ENCODE measurements at regions not wholly inside any gene's neighbourhood (a gene's known extent, or its start where the extent isn't known, plus 50 kb on each side); places are given as distances from the start of the nearest gene placed in this dataset.

GRCh38 chr1:2945821-2946231 lies 75.4 kb upstream of the ACTRT2 start:
- H3K4me3 ChIP-seq, result no peak overlapping the region
- no peak for DNase-seq (ENCODE audit: low spot score)
- no peak for TF ChIP-seq CTCF (IDR thresholded peaks at IDR 0.05)
- H3K27ac ChIP-seq, result no peak overlapping the region

GRCh38 chr1:2946291-2946690 lies 75.0 kb upstream of the ACTRT2 start:
- Histone ChIP-seq H3K27ac (no peak overlapping the region), H3K4me3 (no peak overlapping the region)
- no peak for DNase-seq (ENCODE audit: low spot score)
- TF ChIP-seq CTCF (IDR thresholded peaks at IDR 0.05), result no peak

GRCh38 chr1:2946999-2947690 lies 74.1 kb upstream of the ACTRT2 start:
- H3K4me3 ChIP-seq, result no peak overlapping the region
- no peak for TF ChIP-seq CTCF (IDR thresholded peaks at IDR 0.05)
- DNase-seq (ENCODE audit: low spot score), result no peak
- no peak overlapping the region for H3K27ac ChIP-seq

- TF ChIP-seq CTCF (IDR thresholded peaks at IDR 0.05), result no peak
- no peak for DNase-seq (ENCODE audit: low spot score)
- H3K27ac ChIP-seq, result no peak overlapping the region
- H3K4me3 ChIP-seq, result no peak overlapping the region
Observed at GRCh38 chr1:2948001-2948750, 73.1 kb upstream of the ACTRT2 start.

- no peak for DNase-seq (ENCODE audit: low spot score)
- H3K4me3 ChIP-seq, result no peak overlapping the region
- no peak overlapping the region for H3K27ac ChIP-seq
- no peak for TF ChIP-seq CTCF (IDR thresholded peaks at IDR 0.05)
Observed at GRCh38 chr1:2948751-2949680, 72.3 kb upstream of the ACTRT2 start.

GRCh38 chr1:2949966-2950925 lies 71.0 kb upstream of the ACTRT2 start:
- Histone ChIP-seq H3K4me3 (no peak overlapping the region), H3K27ac (no peak overlapping the region)
- no peak for DNase-seq (ENCODE audit: low spot score)
- TF ChIP-seq CTCF (IDR thresholded peaks at IDR 0.05), result no peak
